Bronchial epithelial cell (primary cell): ENCODE measurements at regions not wholly inside any gene's neighbourhood (a gene's known extent, or its start where the extent isn't known, plus 50 kb on each side); places are given as distances from the start of the nearest gene placed in this dataset.

Source experiments
- DNase-seq: peaks from one replicate; pipeline ENCODE4 v3.0.0-alpha.2; 2010; ENCODE audit warnings: low read depth
- FAIRE-seq: peaks from 2 replicates; lab custom pipeline; 2011; peaks lifted over from hg19 to GRCh38; lab: Jason Lieb, UNC
- H3K27me3 ChIP-seq: 2 replicates; pipeline ENCODE4 v1.5.1; 2011; ENCODE audit warnings: low read length; ENCODE audit not compliant: control insufficient read depth, insufficient read depth
- H3K36me3 ChIP-seq: 2 replicates; pipeline ENCODE4 v1.5.1; 2011; ENCODE audit warnings: low read length; ENCODE audit not compliant: control insufficient read depth, insufficient read depth
- H3K4me3 ChIP-seq: 2 replicates; pipeline ENCODE4 v1.5.1; 2011; ENCODE audit warnings: mild to moderate bottlenecking, low read depth, low read length, control low read depth
- TF ChIP-seq, protein P1 (sequence below): IDR thresholded peaks from 2 replicates; pipeline ENCODE4 v1.5.1; 2011; ENCODE audit warnings: mild to moderate bottlenecking, moderate library complexity, low read length, control low read depth, inconsistent platforms; ENCODE audit not compliant: insufficient read depth, severe bottlenecking

DNA sequence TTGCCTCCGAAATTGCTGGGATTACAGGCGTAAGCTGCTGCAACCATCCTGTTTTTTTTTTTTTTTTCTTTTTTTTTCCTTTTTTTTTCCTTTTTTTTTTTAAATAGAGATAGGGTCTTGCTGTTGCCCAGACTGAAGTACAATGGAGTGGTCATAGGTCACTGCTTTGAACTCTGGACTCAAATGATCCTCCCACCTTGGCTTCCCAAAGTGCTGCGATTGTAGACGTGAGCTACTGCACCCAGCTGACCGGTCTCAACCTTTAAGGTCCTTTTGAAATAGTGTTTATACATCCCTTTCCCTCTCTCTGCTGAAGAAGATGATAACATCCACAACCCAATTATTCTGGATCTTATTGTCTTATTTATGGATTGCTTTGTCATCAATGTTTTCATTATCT lies 548.7 kb downstream of the GBA3 start:
- H3K27me3 ChIP-seq, result no peaks in the 10 kb centered on the region
- TF ChIP-seq, protein P1, sequence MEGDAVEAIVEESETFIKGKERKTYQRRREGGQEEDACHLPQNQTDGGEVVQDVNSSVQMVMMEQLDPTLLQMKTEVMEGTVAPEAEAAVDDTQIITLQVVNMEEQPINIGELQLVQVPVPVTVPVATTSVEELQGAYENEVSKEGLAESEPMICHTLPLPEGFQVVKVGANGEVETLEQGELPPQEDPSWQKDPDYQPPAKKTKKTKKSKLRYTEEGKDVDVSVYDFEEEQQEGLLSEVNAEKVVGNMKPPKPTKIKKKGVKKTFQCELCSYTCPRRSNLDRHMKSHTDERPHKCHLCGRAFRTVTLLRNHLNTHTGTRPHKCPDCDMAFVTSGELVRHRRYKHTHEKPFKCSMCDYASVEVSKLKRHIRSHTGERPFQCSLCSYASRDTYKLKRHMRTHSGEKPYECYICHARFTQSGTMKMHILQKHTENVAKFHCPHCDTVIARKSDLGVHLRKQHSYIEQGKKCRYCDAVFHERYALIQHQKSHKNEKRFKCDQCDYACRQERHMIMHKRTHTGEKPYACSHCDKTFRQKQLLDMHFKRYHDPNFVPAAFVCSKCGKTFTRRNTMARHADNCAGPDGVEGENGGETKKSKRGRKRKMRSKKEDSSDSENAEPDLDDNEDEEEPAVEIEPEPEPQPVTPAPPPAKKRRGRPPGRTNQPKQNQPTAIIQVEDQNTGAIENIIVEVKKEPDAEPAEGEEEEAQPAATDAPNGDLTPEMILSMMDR, result no peak
- H3K4me3 ChIP-seq, result no peak overlapping the region
- no peak for DNase-seq
- no peaks in the 10 kb centered on the region for H3K36me3 ChIP-seq
- FAIRE-seq, result no peak

GRCh38 chr4:23238848-23239247 lies 546.1 kb downstream of the GBA3 start:
- TF ChIP-seq, protein P1, result no peak
- no peaks in the 10 kb centered on the region for H3K27me3 ChIP-seq
- DNase-seq (no peak), FAIRE-seq (no peak)
- no peak overlapping the region for H3K4me3 ChIP-seq
- no peaks in the 10 kb centered on the region for H3K36me3 ChIP-seq

DNA sequence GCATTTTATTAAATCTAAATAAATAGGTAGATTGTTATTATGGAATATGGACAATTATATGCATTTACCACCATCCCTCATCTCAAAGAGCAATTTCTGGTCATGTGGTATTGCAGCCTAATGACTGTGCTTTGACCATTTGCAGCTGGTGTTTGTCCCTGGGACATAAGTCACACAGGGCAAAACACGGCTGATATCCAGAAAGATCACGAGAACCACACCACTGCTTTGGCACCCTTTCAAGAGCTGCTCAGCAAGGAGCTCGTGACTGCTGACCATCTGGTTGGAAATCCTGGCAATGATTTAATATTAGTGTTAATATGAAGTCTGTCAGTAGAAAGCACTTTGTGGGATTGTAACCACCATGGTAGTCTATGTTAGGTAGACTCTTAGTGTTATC lies 545.0 kb downstream of the GBA3 start:
- TF ChIP-seq, protein P1, result no peak
- no peak for FAIRE-seq

GRCh38 chr4:23235628-23236390 lies 543.1 kb downstream of the GBA3 start:
- H3K4me3 ChIP-seq, result no peak overlapping the region
- H3K27me3 ChIP-seq, result no peaks in the 10 kb centered on the region
- FAIRE-seq (peak; percentile 50), DNase-seq (no peak)
- H3K36me3 ChIP-seq, result no peaks in the 10 kb centered on the region
- TF ChIP-seq, protein P1, result no peak

More for the DNA sequence above, 545.0 kb downstream of the GBA3 start:
- DNase-seq, result no peak
- no peaks in the 10 kb centered on the region for H3K27me3 ChIP-seq
- H3K36me3 ChIP-seq, result no peaks in the 10 kb centered on the region
- H3K4me3 ChIP-seq, result no peak overlapping the region

GRCh38 chr4:23234716-23235115 lies 542.0 kb downstream of the GBA3 start:
- Histone ChIP-seq H3K4me3 (no peak overlapping the region), H3K27me3 (no peaks in the 10 kb centered on the region), H3K36me3 (no peaks in the 10 kb centered on the region)
- DNase-seq (peak; percentile 27), FAIRE-seq (no peak)
- TF ChIP-seq, protein P1, result no peak

GRCh38 chr4:23234018-23234417 lies 541.3 kb downstream of the GBA3 start:
- FAIRE-seq, result no peak
- no peak for DNase-seq
- Histone ChIP-seq H3K27me3 (no peaks in the 10 kb centered on the region), H3K4me3 (no peak overlapping the region), H3K36me3 (no peaks in the 10 kb centered on the region)
- TF ChIP-seq, protein P1, result no peak
